ENCODE measurements at regions not wholly inside any gene's neighbourhood (a gene's known extent, or its start where the extent isn't known, plus 50 kb on each side); places are given as distances from the start of the nearest gene placed in this dataset.

DNA sequence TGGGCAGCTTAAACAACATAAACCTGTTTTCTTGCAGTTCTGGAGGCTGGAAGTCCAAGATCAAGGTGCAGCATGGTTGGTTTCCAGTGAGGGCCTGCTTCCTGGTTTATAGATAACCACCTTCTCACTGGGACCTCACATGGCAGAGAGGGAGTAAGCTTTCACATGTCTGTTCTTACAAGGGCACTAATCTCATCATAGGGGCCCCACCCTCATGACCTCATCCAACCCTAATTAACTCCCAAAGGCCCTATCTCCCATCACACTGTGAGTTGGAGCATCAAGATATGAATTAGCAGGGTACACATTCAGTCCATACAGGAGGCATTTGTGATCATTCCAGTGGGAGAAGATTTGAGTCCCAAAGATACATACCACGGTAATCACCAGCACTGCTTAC is 50.5 kb upstream of the GRIN2A start:
- CTCF ChIA-PET (ENCODE audit: partially characterized antibody): no interaction called here
- peaks cover 2 to 6% of the 10 kb centered on the region in 2 donors for H3K27me3 Mint-ChIP-seq
- H3K4me3 ChIP-seq (ENCODE audit: low read length in 2 of 2): no peak overlapping the region
- H3K27ac Mint-ChIP-seq: no peak overlapping the region
- H3K4me1 Mint-ChIP-seq: no peaks in the 10 kb centered on the region
- DNase-seq: no peak
- no peak overlapping the region for H3K4me3 Mint-ChIP-seq
- peaks cover 0 to 43% (median 25%) of the 10 kb centered on the region in 8 donors for H3K9me3 Mint-ChIP-seq
- H3K27ac ChIP-seq (ENCODE audit: low read depth, low read length): no peak overlapping the region
- intact Hi-C loops (cut with micrococcal nuclease): no loop called here
- no peaks in the 10 kb centered on the region for H3K9me3 ChIP-seq (ENCODE audit: control insufficient read depth in 1 of 2, low read length in 2 of 2)
- no peaks in the 10 kb centered on the region for H3K4me1 ChIP-seq (ENCODE audit: insufficient read depth, low read length)
- H3K36me3 Mint-ChIP-seq: peaks cover 0 to 4% of the 10 kb centered on the region in 2 donors
- POLR2A ChIA-PET (ENCODE audit: partially characterized antibody): no interaction called here
- no peaks in the 10 kb centered on the region for H3K36me3 ChIP-seq (ENCODE audit: insufficient read depth, low read length)
- H3K27me3 ChIP-seq (ENCODE audit: insufficient read depth, low read length): no peaks in the 10 kb centered on the region

DNA sequence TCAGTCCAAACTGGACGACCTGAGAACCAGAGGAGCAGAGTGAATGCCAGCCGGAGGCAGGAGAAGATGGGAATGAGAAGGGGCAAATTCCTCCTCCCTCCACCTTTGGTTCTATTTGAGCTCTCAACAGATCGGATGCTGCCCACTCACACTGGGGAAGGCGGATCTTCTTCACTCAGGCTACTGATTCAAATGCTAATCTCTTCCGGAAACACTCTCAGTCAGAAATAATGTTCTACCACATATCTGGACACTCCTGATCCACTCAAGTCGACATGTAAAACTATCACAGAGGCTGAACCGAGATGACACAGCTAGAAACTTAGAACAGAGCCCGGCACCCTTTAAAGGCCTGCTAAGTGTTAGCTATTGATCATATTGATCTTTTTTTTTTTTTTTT is 57.4 kb upstream of the GRIN2A start:
- H3K4me1 Mint-ChIP-seq: no peaks in the 10 kb centered on the region
- H3K9me3 ChIP-seq (ENCODE audit: control insufficient read depth in 1 of 2, low read length in 2 of 2): no peaks in the 10 kb centered on the region
- H3K36me3 ChIP-seq (ENCODE audit: insufficient read depth, low read length): no peaks in the 10 kb centered on the region
- H3K4me1 ChIP-seq (ENCODE audit: insufficient read depth, low read length): no peaks in the 10 kb centered on the region
- H3K27ac Mint-ChIP-seq: peak overlapping the region in 1 of 7 donors; percentile 37
- intact Hi-C loops (cut with micrococcal nuclease): no loop called here
- no peak overlapping the region for H3K27ac ChIP-seq (ENCODE audit: low read depth, low read length)
- peaks cover 0 to 6% (median 0%) of the 10 kb centered on the region in 8 donors for H3K9me3 Mint-ChIP-seq
- CTCF ChIA-PET (ENCODE audit: partially characterized antibody): interaction anchor here (0.7 kb wide), 1 partner anchor 570 kb away, joined by 3 read pairs; no protein-coding TSS in a partner anchor
- no peak overlapping the region for H3K4me3 Mint-ChIP-seq
- H3K4me3 ChIP-seq (ENCODE audit: low read length in 2 of 2): no peak overlapping the region
- POLR2A ChIA-PET (ENCODE audit: partially characterized antibody): no interaction called here
- DNase-seq: no peak
- H3K36me3 Mint-ChIP-seq: no peaks in the 10 kb centered on the region
- H3K27me3 Mint-ChIP-seq: peaks cover 6 to 17% of the 10 kb centered on the region in 2 donors
- H3K27me3 ChIP-seq (ENCODE audit: insufficient read depth, low read length): no peaks in the 10 kb centered on the region

DNA sequence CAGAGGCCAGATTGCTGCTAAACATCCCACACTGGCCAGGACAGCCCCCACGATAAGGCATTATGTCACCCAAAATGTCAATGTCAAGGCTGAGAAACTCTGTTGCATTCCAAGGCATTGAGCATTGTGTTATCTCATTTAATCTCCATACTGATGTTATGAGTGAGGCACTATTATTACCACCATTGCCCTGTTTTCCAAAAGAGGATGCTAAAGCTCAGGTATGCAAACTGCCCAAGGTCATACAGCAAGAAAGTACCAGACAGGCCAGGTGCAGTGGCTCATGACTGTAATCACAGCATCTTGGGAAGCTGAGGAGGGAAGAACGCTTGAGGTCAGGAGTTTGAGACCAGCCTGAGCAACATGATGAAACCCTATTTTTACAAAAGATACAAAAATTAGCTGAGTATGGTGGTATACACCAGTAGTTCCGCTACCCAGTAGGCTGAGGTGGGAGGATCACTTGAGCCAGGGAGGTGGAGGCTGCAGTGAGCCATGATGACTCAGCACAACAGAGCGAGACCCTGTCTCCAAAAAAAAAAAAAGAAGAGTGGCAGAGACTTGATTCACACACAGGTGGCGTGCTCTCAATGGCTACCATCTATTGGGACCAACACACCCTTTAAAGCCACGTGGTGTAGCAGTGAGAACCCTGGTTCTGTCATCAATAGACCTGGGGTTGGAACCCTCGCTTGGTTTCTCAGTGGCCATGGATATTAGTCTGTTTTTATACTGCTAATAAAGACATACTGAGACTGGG is 58.8 kb upstream of the GRIN2A start:
- H3K4me1 Mint-ChIP-seq: no peaks in the 10 kb centered on the region
- POLR2A ChIA-PET (ENCODE audit: partially characterized antibody): no interaction called here

DNA sequence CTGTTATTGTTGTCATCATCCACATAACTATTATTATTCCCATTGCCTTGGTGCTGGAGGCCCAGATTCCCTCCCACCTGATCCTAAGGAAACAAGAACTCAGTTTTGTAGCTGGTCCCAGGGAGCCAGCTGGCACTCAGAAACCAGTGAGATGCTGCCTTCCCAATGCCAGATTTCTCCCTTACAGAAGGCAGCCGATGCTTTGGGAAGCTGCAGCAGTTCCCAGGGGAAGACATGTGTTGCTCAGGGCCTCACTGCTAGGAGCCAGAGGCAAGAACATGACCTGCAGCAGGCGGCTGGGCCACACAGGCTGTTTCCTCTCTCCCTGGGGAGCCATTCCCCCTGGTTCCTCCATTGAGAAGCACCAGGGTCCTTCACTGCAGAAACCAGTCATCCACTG is 59.9 kb upstream of the GRIN2A start:
- intact Hi-C loops (cut with micrococcal nuclease): no loop called here
- H3K9me3 ChIP-seq (ENCODE audit: control insufficient read depth in 1 of 2, low read length in 2 of 2): no peaks in the 10 kb centered on the region
- no peaks in the 10 kb centered on the region for H3K4me1 Mint-ChIP-seq
- no peak overlapping the region for H3K27ac ChIP-seq (ENCODE audit: low read depth, low read length)
- ChIA-PET CTCF (ENCODE audit: partially characterized antibody) (no interaction called here), POLR2A (ENCODE audit: partially characterized antibody) (no interaction called here)
- H3K27me3 ChIP-seq (ENCODE audit: insufficient read depth, low read length): no peaks in the 10 kb centered on the region
- peaks cover 0 to 2% (median 0%) of the 10 kb centered on the region in 8 donors for H3K9me3 Mint-ChIP-seq
- no peak for DNase-seq
- H3K27me3 Mint-ChIP-seq: peaks cover 6 to 17% of the 10 kb centered on the region in 2 donors
- H3K27ac Mint-ChIP-seq: no peak overlapping the region
- H3K36me3 ChIP-seq (ENCODE audit: insufficient read depth, low read length): no peaks in the 10 kb centered on the region
- no peak overlapping the region for H3K4me3 Mint-ChIP-seq
- H3K36me3 Mint-ChIP-seq: no peaks in the 10 kb centered on the region
- H3K4me3 ChIP-seq (ENCODE audit: low read length in 2 of 2): no peak overlapping the region
- H3K4me1 ChIP-seq (ENCODE audit: insufficient read depth, low read length): no peaks in the 10 kb centered on the region

More for the DNA sequence above, 58.8 kb upstream of the GRIN2A start:
- H3K9me3 ChIP-seq (ENCODE audit: control insufficient read depth in 1 of 2, low read length in 2 of 2): no peaks in the 10 kb centered on the region
- Mint-ChIP-seq H3K9me3 (peaks cover 0 to 2% (median 0%) of the 10 kb centered on the region in 8 donors), H3K27me3 (peaks cover 6 to 17% of the 10 kb centered on the region in 2 donors), H3K4me3 (no peak overlapping the region), H3K27ac (no peak overlapping the region), H3K36me3 (no peaks in the 10 kb centered on the region)
- H3K27ac ChIP-seq (ENCODE audit: low read depth, low read length): no peak overlapping the region
- no peak overlapping the region for H3K4me3 ChIP-seq (ENCODE audit: low read length in 2 of 2)
- CTCF ChIA-PET (ENCODE audit: partially characterized antibody): no interaction called here
- no peak for DNase-seq
- no peaks in the 10 kb centered on the region for H3K4me1 ChIP-seq (ENCODE audit: insufficient read depth, low read length)
- H3K27me3 ChIP-seq (ENCODE audit: insufficient read depth, low read length): no peaks in the 10 kb centered on the region
- no peaks in the 10 kb centered on the region for H3K36me3 ChIP-seq (ENCODE audit: insufficient read depth, low read length)
- intact Hi-C loops (cut with micrococcal nuclease): no loop called here

DNA sequence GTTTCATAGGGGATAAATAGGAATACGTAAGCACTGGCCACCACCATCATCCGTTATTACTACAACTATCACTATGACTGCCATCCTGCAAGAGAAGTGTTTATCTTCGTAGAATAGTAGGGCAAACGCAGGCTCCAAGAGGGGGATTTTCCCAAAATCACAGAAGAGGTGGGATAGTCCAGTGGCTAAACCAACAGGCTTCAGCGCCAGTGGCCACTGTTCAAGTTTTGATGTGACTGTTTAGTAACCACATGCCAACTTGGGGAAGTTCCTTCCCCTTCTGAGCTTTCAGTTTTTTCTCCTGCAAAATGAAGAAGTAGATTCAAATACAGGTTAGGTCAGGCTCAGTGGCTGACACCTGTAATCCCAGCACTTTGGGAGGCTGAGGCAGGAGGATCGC is 60.7 kb upstream of the GRIN2A start:
- ChIA-PET POLR2A (ENCODE audit: partially characterized antibody) (no interaction called here), CTCF (ENCODE audit: partially characterized antibody) (interaction anchor here (1.3 kb wide), 1 partner anchor 12 kb away, joined by 3 read pairs; no protein-coding TSS in a partner anchor)
- Histone ChIP-seq H3K9me3 (ENCODE audit: control insufficient read depth in 1 of 2, low read length in 2 of 2) (no peaks in the 10 kb centered on the region), H3K4me3 (ENCODE audit: low read length in 2 of 2) (no peak overlapping the region), H3K27ac (ENCODE audit: low read depth, low read length) (no peak overlapping the region), H3K27me3 (ENCODE audit: insufficient read depth, low read length) (no peaks in the 10 kb centered on the region), H3K36me3 (ENCODE audit: insufficient read depth, low read length) (no peaks in the 10 kb centered on the region), H3K4me1 (ENCODE audit: insufficient read depth, low read length) (no peaks in the 10 kb centered on the region)
- peaks cover 0 to 2% (median 0%) of the 10 kb centered on the region in 8 donors for H3K9me3 Mint-ChIP-seq
- H3K27ac Mint-ChIP-seq: no peak overlapping the region
- H3K4me3 Mint-ChIP-seq: no peak overlapping the region
- intact Hi-C loops (cut with micrococcal nuclease): no loop called here
- H3K36me3 Mint-ChIP-seq: no peaks in the 10 kb centered on the region
- DNase-seq: no peak
- no peaks in the 10 kb centered on the region for H3K4me1 Mint-ChIP-seq
- H3K27me3 Mint-ChIP-seq: peaks cover 6 to 16% of the 10 kb centered on the region in 2 donors

DNA sequence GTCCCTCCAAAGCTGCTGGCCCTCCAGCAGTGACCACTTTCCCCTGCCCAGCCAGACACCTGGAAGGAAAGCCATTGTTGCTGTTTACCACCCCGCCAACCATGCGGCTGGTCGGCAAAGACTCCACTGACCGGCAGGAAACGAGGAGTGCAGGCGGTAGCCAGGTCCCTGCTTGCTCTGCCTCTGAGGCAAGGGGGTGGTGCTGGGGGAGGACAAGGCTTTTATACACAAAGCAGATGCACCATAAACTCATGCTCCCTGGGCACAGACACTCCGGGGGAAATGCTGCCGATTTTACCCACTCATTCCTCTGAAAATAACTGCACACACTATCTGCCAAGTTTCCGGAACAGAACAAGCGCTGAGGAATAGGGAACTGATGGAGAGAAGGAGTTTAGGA is 62.8 kb upstream of the GRIN2A start:
- H3K4me3 Mint-ChIP-seq: no peak overlapping the region

DNA sequence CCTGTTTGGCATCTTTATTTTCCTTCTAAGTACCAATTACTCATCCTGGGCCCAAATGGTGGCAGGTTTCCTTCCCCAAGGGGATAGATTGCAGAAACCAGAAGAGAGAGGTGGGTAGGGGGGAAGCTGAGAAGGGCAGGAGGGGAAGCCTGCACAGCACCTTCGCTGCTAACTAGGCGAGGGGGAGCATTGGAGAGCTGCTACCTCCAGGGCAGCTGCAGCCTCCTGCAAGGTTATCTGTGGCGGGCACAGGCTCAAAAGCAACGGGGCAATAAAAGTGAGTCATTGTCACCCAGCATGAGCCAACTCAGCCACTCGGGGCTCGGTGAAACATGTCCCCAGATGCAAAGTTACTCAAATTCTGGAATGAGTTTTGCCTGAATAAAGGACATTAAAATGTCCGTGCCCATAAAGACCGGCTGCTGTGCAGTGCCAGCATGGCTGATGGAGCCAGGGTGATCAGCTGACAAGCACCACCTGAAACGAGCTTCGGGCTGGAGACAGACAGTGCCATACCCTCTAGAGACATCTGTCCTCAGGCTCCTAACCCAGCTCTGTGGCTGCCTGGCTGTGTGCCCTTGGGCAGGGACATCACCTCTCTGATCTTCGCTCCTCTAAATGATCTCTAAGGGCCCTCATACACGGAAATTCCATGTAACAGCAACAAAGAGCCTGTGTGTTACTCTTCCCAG is 68.1 kb upstream of the GRIN2A start:
- H3K27ac Mint-ChIP-seq: no peak overlapping the region
- no peaks in the 10 kb centered on the region for H3K36me3 Mint-ChIP-seq
- H3K9me3 ChIP-seq (ENCODE audit: control insufficient read depth in 1 of 2, low read length in 2 of 2): no peaks in the 10 kb centered on the region
- ChIA-PET POLR2A (ENCODE audit: partially characterized antibody) (no interaction called here), CTCF (ENCODE audit: partially characterized antibody) (interaction anchor here (0.7 kb wide), 2 partner anchors 11 to 642 kb away, joined by 3 read pairs; no protein-coding TSS in a partner anchor)
- no peak for DNase-seq
- H3K9me3 Mint-ChIP-seq: no peaks in the 10 kb centered on the region
- H3K27ac ChIP-seq (ENCODE audit: low read depth, low read length): no peak overlapping the region
- no peaks in the 10 kb centered on the region for H3K4me1 Mint-ChIP-seq
- intact Hi-C loops (cut with micrococcal nuclease): loop anchor here (10.0 kb wide), 1 partner anchor 1685 kb away; no protein-coding TSS in a partner anchor
- no peaks in the 10 kb centered on the region for H3K27me3 ChIP-seq (ENCODE audit: insufficient read depth, low read length)
- peaks cover 4 to 7% of the 10 kb centered on the region in 2 donors for H3K27me3 Mint-ChIP-seq
- H3K36me3 ChIP-seq (ENCODE audit: insufficient read depth, low read length): no peaks in the 10 kb centered on the region
- H3K4me3 Mint-ChIP-seq: no peak overlapping the region
- no peaks in the 10 kb centered on the region for H3K4me1 ChIP-seq (ENCODE audit: insufficient read depth, low read length)
- H3K4me3 ChIP-seq (ENCODE audit: low read length in 2 of 2): no peak overlapping the region

More for the DNA sequence above, 62.8 kb upstream of the GRIN2A start:
- Mint-ChIP-seq H3K4me1 (no peaks in the 10 kb centered on the region), H3K27me3 (peaks cover 0 to 6% of the 10 kb centered on the region in 2 donors), H3K36me3 (no peaks in the 10 kb centered on the region), H3K9me3 (peaks cover 0 to 2% (median 0%) of the 10 kb centered on the region in 8 donors), H3K27ac (no peak overlapping the region)
- Histone ChIP-seq H3K27ac (ENCODE audit: low read depth, low read length) (no peak overlapping the region), H3K4me3 (ENCODE audit: low read length in 2 of 2) (no peak overlapping the region), H3K9me3 (ENCODE audit: control insufficient read depth in 1 of 2, low read length in 2 of 2) (no peaks in the 10 kb centered on the region), H3K27me3 (ENCODE audit: insufficient read depth, low read length) (no peaks in the 10 kb centered on the region), H3K36me3 (ENCODE audit: insufficient read depth, low read length) (no peaks in the 10 kb centered on the region), H3K4me1 (ENCODE audit: insufficient read depth, low read length) (no peaks in the 10 kb centered on the region)
- CTCF ChIA-PET (ENCODE audit: partially characterized antibody): no interaction called here
- POLR2A ChIA-PET (ENCODE audit: partially characterized antibody): no interaction called here
- intact Hi-C loops (cut with micrococcal nuclease): no loop called here
- no peak for DNase-seq
